ENCODE measurements at regions not wholly inside any gene's neighbourhood (a gene's known extent, or its start where the extent isn't known, plus 50 kb on each side); places are given as distances from the start of the nearest gene placed in this dataset.

DNA sequence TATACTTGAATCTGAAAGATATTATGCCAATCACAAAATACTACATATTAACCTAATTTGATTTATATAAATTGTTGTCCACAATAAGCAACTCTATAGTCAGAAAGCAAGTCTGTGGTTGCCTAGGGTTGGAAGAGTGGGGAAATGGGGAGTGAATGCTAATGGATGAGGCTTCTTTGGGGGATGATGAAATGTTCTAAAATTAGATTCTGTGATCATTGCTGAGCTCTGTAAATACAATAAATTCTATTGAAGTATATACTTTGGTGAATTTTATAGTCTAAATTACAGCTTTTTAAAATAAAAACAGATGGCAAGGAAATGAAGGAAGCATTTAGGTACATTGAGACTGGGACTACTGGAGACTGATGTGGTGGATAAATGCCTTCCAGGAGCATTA is 275.5 kb downstream of the MBD2 start:
- no peaks in the 10 kb centered on the region for H3K27me3 ChIP-seq (ENCODE audit: insufficient read depth, low read length)
- H3K36me3 ChIP-seq (ENCODE audit: insufficient read depth, low read length), result no peaks in the 10 kb centered on the region
- H3K4me1 ChIP-seq (ENCODE audit: insufficient read depth, low read length), result no peaks in the 10 kb centered on the region
- TF ChIP-seq, protein P1, sequence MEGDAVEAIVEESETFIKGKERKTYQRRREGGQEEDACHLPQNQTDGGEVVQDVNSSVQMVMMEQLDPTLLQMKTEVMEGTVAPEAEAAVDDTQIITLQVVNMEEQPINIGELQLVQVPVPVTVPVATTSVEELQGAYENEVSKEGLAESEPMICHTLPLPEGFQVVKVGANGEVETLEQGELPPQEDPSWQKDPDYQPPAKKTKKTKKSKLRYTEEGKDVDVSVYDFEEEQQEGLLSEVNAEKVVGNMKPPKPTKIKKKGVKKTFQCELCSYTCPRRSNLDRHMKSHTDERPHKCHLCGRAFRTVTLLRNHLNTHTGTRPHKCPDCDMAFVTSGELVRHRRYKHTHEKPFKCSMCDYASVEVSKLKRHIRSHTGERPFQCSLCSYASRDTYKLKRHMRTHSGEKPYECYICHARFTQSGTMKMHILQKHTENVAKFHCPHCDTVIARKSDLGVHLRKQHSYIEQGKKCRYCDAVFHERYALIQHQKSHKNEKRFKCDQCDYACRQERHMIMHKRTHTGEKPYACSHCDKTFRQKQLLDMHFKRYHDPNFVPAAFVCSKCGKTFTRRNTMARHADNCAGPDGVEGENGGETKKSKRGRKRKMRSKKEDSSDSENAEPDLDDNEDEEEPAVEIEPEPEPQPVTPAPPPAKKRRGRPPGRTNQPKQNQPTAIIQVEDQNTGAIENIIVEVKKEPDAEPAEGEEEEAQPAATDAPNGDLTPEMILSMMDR (IDR thresholded peaks at IDR 0.05; ENCODE audit: extremely low read depth, low read depth, low read length), result no peak
- no peak for DNase-seq (ENCODE audit: insufficient read length, low spot score, missing footprints)
- H3K9me3 ChIP-seq (ENCODE audit: low read depth, low read length), result no peaks in the 10 kb centered on the region
- H2AFZ ChIP-seq (ENCODE audit: low read length), result no peak overlapping the region
- no peak overlapping the region for H3K27ac ChIP-seq (ENCODE audit: low read depth, low read length)
- no peaks in the 10 kb centered on the region for H4K20me1 ChIP-seq (ENCODE audit: insufficient read depth, low read length)
- H3K4me3 ChIP-seq (ENCODE audit: insufficient read depth, low read length), result no peak overlapping the region
- no peak overlapping the region for H3K4me2 ChIP-seq (ENCODE audit: insufficient read depth, low read length)
- H3K79me2 ChIP-seq (ENCODE audit: insufficient read depth, low read length), result no peaks in the 10 kb centered on the region

DNA sequence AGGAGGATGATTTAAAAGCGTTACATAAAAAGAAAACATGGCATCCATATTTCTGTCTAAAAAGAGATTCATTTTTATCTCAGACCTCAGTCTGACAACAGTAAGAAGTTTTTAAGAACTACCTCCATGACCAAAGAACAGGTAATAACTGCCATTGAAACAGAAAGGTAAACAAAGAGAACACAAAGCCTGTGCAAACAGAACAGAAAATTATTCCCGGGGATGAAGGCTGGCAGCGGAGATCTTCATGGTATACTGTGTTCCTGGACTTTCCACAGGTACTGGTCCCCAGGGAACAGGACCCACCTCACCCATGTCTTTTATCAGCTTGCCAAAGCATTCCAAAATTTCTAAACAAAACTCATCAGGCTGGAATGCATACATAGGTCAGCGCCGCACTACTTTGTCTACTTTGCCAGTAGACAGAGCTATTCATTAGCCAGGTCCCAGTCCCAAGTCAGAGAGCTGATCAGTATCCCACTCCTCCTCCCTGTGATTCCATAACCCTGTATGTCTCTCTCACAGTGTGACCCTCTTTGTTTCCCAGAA is 277.3 kb downstream of the MBD2 start:
- no peak overlapping the region for H3K27ac ChIP-seq (ENCODE audit: low read depth, low read length)
- H4K20me1 ChIP-seq (ENCODE audit: insufficient read depth, low read length), result no peaks in the 10 kb centered on the region
- H3K79me2 ChIP-seq (ENCODE audit: insufficient read depth, low read length), result no peaks in the 10 kb centered on the region
- no peak overlapping the region for H3K4me3 ChIP-seq (ENCODE audit: insufficient read depth, low read length)
- no peaks in the 10 kb centered on the region for H3K9me3 ChIP-seq (ENCODE audit: low read depth, low read length)
- TF ChIP-seq, protein P1 (IDR thresholded peaks at IDR 0.05; ENCODE audit: extremely low read depth, low read depth, low read length), result no peak
- no peaks in the 10 kb centered on the region for H3K36me3 ChIP-seq (ENCODE audit: insufficient read depth, low read length)
- no peak for DNase-seq (ENCODE audit: insufficient read length, low spot score, missing footprints)
- no peaks in the 10 kb centered on the region for H3K4me1 ChIP-seq (ENCODE audit: insufficient read depth, low read length)
- H2AFZ ChIP-seq (ENCODE audit: low read length), result no peak overlapping the region
- no peak overlapping the region for H3K4me2 ChIP-seq (ENCODE audit: insufficient read depth, low read length)
- no peaks in the 10 kb centered on the region for H3K27me3 ChIP-seq (ENCODE audit: insufficient read depth, low read length)

DNA sequence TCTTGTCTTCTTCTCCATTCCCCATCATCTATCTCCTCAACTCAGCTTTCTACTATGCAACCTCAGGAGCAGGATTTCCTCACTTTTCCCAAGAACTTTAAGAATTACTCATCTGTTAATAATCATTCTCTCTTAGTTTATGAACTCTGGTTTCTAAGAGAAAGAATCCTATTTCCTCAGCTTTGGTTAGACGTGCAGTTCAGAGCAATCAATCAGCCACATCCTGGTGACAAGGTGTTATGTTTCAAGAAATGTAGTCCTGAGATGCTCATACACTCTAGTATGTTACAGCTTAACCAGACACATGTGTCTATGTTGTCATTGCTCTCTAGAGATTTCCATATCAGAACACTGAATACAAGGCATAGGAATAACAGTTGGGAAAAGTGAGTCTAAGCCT is 277.9 kb downstream of the MBD2 start:
- DNase-seq (ENCODE audit: insufficient read length, low spot score, missing footprints), result peak; percentile 23
- no peaks in the 10 kb centered on the region for H4K20me1 ChIP-seq (ENCODE audit: insufficient read depth, low read length)
- no peaks in the 10 kb centered on the region for H3K36me3 ChIP-seq (ENCODE audit: insufficient read depth, low read length)
- no peaks in the 10 kb centered on the region for H3K27me3 ChIP-seq (ENCODE audit: insufficient read depth, low read length)
- no peaks in the 10 kb centered on the region for H3K79me2 ChIP-seq (ENCODE audit: insufficient read depth, low read length)
- no peaks in the 10 kb centered on the region for H3K4me1 ChIP-seq (ENCODE audit: insufficient read depth, low read length)
- TF ChIP-seq, protein P1 (IDR thresholded peaks at IDR 0.05; ENCODE audit: extremely low read depth, low read depth, low read length), result no peak
- H3K4me3 ChIP-seq (ENCODE audit: insufficient read depth, low read length), result no peak overlapping the region
- H3K9me3 ChIP-seq (ENCODE audit: low read depth, low read length), result no peaks in the 10 kb centered on the region
- no peak overlapping the region for H3K4me2 ChIP-seq (ENCODE audit: insufficient read depth, low read length)
- H3K27ac ChIP-seq (ENCODE audit: low read depth, low read length), result no peak overlapping the region
- H2AFZ ChIP-seq (ENCODE audit: low read length), result no peak overlapping the region

DNA sequence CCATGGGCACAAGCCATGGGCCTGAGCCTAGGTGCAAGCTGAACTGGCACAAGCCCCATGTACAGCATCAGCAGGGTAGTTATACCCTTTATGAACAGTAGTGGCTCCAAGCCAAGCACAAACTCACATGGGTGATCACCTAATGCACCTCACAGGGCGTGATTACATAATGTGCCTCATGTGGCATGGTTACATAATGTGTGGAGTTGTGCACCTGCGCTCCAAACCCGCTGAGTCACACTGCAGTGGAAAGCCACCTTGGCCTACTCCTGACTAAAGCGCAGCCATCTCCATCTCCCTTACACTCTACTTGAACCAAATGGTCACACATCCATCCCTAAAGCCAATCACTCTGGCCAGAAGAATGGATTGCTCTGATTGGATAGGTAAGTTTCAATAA is 279.7 kb downstream of the MBD2 start:
- Histone ChIP-seq H4K20me1 (ENCODE audit: insufficient read depth, low read length) (no peaks in the 10 kb centered on the region), H2AFZ (ENCODE audit: low read length) (no peak overlapping the region), H3K9me3 (ENCODE audit: low read depth, low read length) (no peaks in the 10 kb centered on the region), H3K27ac (ENCODE audit: low read depth, low read length) (no peak overlapping the region), H3K36me3 (ENCODE audit: insufficient read depth, low read length) (no peaks in the 10 kb centered on the region), H3K4me1 (ENCODE audit: insufficient read depth, low read length) (no peaks in the 10 kb centered on the region), H3K27me3 (ENCODE audit: insufficient read depth, low read length) (no peaks in the 10 kb centered on the region), H3K4me3 (ENCODE audit: insufficient read depth, low read length) (no peak overlapping the region), H3K4me2 (ENCODE audit: insufficient read depth, low read length) (no peak overlapping the region), H3K79me2 (ENCODE audit: insufficient read depth, low read length) (no peaks in the 10 kb centered on the region)
- TF ChIP-seq, protein P1 (IDR thresholded peaks at IDR 0.05; ENCODE audit: extremely low read depth, low read depth, low read length), result no peak
- DNase-seq (ENCODE audit: insufficient read length, low spot score, missing footprints), result no peak
